ENCODE measurements at regions not wholly inside any gene's neighbourhood (a gene's known extent, or its start where the extent isn't known, plus 50 kb on each side); places are given as distances from the start of the nearest gene placed in this dataset.

DNA sequence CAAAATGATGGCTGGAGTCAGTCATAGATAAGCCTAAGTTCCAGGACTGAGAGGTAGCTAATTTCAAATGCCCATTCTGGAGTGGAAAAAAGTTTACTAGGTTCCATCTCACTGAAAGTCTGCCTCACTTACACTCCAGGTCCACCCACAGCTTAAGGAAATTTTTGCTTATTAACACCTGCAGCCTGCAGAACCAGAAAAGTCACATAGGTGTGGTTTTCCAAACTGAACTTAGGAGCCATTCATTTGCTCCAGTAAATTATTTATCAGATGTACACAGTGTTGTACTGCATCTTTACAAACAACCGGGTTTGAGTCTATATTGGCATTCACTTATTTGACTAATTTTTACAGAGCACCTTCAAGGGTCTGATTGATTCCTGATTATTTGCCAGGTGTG, 157.4 kb upstream of the ARID2 start:
- Histone ChIP-seq H3K4ac (ENCODE audit: low read depth in 1 of 2, low read length in 2 of 2) (no peak overlapping the region), H2AFZ (ENCODE audit: low read depth, low read length) (no peak overlapping the region), H3K27ac (ENCODE audit: low read length, poor library complexity, severe bottlenecking) (no peak overlapping the region), H3K4me3 (ENCODE audit: insufficient read depth in 1 of 2, low read depth in 1 of 2, low read length in 2 of 2) (no peak overlapping the region), H3K9ac (ENCODE audit: low read length) (no peak overlapping the region), H3K23ac (ENCODE audit: low read length in 2 of 2) (no peak overlapping the region), H2BK5ac (ENCODE audit: low read depth, low read length, poor library complexity, severe bottlenecking) (no peak overlapping the region), H4K91ac (ENCODE audit: low read length) (no peak overlapping the region), H2AK5ac (ENCODE audit: low read length, severe bottlenecking) (no peak overlapping the region), H3K9me3 (ENCODE audit: control insufficient read depth, low read length) (no peaks in the 10 kb centered on the region), H3K27me3 (ENCODE audit: control insufficient read depth in 1 of 2, insufficient read depth in 1 of 2, low read length in 2 of 2) (no peaks in the 10 kb centered on the region), H3K18ac (ENCODE audit: low read depth in 1 of 2, low read length in 2 of 2) (no peak overlapping the region), H2BK12ac (ENCODE audit: low read length in 2 of 2) (no peak overlapping the region), H2BK15ac (ENCODE audit: low read depth, poor library complexity, severe bottlenecking) (no peak overlapping the region), H3K14ac (ENCODE audit: low read length in 2 of 2) (no peak overlapping the region), H3K36me3 (ENCODE audit: control insufficient read depth in 1 of 2, insufficient read depth in 2 of 2, low read depth in 1 of 2, low read length in 2 of 2) (no peaks in the 10 kb centered on the region), H3K4me2 (ENCODE audit: low read length, poor library complexity, severe bottlenecking) (no peak overlapping the region), H3K4me1 (ENCODE audit: control insufficient read depth, insufficient read depth, low read depth, low read length) (no peaks in the 10 kb centered on the region), H4K8ac (ENCODE audit: low read length) (no peak overlapping the region), H2BK120ac (ENCODE audit: low read depth, low read length) (no peak overlapping the region), H3K79me1 (replicated peaks; ENCODE audit: low read length, poor library complexity, severe bottlenecking) (no peaks in the 10 kb centered on the region)
- WGBS, result no CpG with 5 or more reads among the region's 1 CpG
- DNase-seq, result no peak

DNA sequence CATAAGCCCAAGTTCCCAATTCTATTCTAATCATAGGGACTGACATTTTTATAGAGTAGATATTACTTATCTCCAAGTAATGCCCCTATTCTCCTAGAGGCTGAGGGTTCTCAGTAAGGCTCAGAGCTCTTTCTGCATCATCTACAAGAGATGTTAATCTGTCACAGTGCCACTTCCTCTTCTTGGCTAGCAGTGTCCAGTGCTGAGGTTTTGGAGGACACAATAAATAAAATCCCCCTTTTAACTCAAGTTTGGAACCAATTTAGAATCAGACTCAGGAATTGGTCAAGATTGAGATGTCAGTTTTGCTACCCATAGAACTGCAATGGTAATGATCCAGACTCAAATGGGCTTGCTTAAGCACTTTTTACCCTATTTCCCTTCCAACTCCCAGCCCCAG, 154.1 kb upstream of the ARID2 start:
- Histone ChIP-seq H3K4me1 (ENCODE audit: control insufficient read depth, insufficient read depth, low read depth, low read length) (no peaks in the 10 kb centered on the region), H3K4me3 (ENCODE audit: insufficient read depth in 1 of 2, low read depth in 1 of 2, low read length in 2 of 2) (no peak overlapping the region), H3K9me3 (ENCODE audit: control insufficient read depth, low read length) (no peaks in the 10 kb centered on the region), H2BK5ac (ENCODE audit: low read depth, low read length, poor library complexity, severe bottlenecking) (no peak overlapping the region), H2BK15ac (ENCODE audit: low read depth, poor library complexity, severe bottlenecking) (no peak overlapping the region), H3K4me2 (ENCODE audit: low read length, poor library complexity, severe bottlenecking) (no peak overlapping the region), H3K18ac (ENCODE audit: low read depth in 1 of 2, low read length in 2 of 2) (no peak overlapping the region), H2BK12ac (ENCODE audit: low read length in 2 of 2) (no peak overlapping the region), H3K23ac (ENCODE audit: low read length in 2 of 2) (no peak overlapping the region), H2AFZ (ENCODE audit: low read depth, low read length) (no peak overlapping the region), H3K9ac (ENCODE audit: low read length) (no peak overlapping the region), H2BK120ac (ENCODE audit: low read depth, low read length) (no peak overlapping the region), H3K4ac (ENCODE audit: low read depth in 1 of 2, low read length in 2 of 2) (no peak overlapping the region), H4K91ac (ENCODE audit: low read length) (no peak overlapping the region), H2AK5ac (ENCODE audit: low read length, severe bottlenecking) (no peak overlapping the region), H3K27ac (ENCODE audit: low read length, poor library complexity, severe bottlenecking) (no peak overlapping the region), H3K14ac (ENCODE audit: low read length in 2 of 2) (no peak overlapping the region), H3K36me3 (ENCODE audit: control insufficient read depth in 1 of 2, insufficient read depth in 2 of 2, low read depth in 1 of 2, low read length in 2 of 2) (no peaks in the 10 kb centered on the region), H3K27me3 (ENCODE audit: control insufficient read depth in 1 of 2, insufficient read depth in 1 of 2, low read length in 2 of 2) (no peaks in the 10 kb centered on the region), H3K79me1 (replicated peaks; ENCODE audit: low read length, poor library complexity, severe bottlenecking) (no peaks in the 10 kb centered on the region), H4K8ac (ENCODE audit: low read length) (no peak overlapping the region)
- DNase-seq, result no peak

DNA sequence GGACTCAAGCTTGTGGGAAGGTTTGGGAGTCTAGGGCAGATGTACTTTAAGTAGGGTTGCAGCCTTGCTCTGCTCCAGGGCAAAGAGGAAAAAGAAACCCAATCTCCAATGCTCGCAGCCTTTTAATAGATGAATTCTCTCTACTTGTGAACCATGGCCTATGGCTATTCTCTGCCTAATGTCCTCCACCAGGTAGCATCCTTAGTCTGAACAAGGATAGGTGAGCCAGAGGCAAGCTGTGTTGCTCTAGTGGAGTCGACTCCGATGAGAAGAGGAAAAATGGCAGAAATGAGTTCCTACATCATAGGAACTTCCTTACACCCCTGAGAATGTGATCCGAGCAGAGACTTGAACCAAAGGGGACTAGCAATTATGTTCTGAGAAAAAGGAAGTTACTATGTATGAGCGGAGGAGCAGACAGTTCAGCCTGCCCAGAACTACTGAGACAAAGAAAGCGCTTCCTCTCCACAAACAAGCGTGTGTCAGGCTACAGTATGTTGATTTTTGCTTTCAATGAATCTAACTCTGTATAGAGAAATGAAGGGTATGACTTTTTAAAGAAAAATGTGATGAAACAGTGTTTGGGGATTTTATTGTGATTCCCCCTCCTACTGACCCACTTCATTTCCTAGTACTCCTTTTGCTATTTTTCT, 153.6 kb upstream of the ARID2 start:
- no peak overlapping the region for H2AK5ac ChIP-seq (ENCODE audit: low read length, severe bottlenecking)
- H3K23ac ChIP-seq (ENCODE audit: low read length in 2 of 2), result no peak overlapping the region
- H3K36me3 ChIP-seq (ENCODE audit: control insufficient read depth in 1 of 2, insufficient read depth in 2 of 2, low read depth in 1 of 2, low read length in 2 of 2), result no peaks in the 10 kb centered on the region
- no peak overlapping the region for H3K27ac ChIP-seq (ENCODE audit: low read length, poor library complexity, severe bottlenecking)
- H3K9ac ChIP-seq (ENCODE audit: low read length), result peak overlapping the region; percentile 11
- DNase-seq, result no peak
- no peak overlapping the region for H3K14ac ChIP-seq (ENCODE audit: low read length in 2 of 2)
- no peak overlapping the region for H3K18ac ChIP-seq (ENCODE audit: low read depth in 1 of 2, low read length in 2 of 2)
- no peak overlapping the region for H3K4me2 ChIP-seq (ENCODE audit: low read length, poor library complexity, severe bottlenecking)
- no peak overlapping the region for H2BK12ac ChIP-seq (ENCODE audit: low read length in 2 of 2)
- no peaks in the 10 kb centered on the region for H3K79me1 ChIP-seq (replicated peaks; ENCODE audit: low read length, poor library complexity, severe bottlenecking)
- H4K91ac ChIP-seq (ENCODE audit: low read length), result no peak overlapping the region
- H3K4me1 ChIP-seq (ENCODE audit: control insufficient read depth, insufficient read depth, low read depth, low read length), result no peaks in the 10 kb centered on the region
- H2AFZ ChIP-seq (ENCODE audit: low read depth, low read length), result no peak overlapping the region
- no peak overlapping the region for H2BK15ac ChIP-seq (ENCODE audit: low read depth, poor library complexity, severe bottlenecking)
- H3K9me3 ChIP-seq (ENCODE audit: control insufficient read depth, low read length), result no peaks in the 10 kb centered on the region
- WGBS, result 100% methylated on average over 3 of the region's 7 CpGs
- no peak overlapping the region for H3K4ac ChIP-seq (ENCODE audit: low read depth in 1 of 2, low read length in 2 of 2)
- H2BK120ac ChIP-seq (ENCODE audit: low read depth, low read length), result no peak overlapping the region
- no peak overlapping the region for H2BK5ac ChIP-seq (ENCODE audit: low read depth, low read length, poor library complexity, severe bottlenecking)
- no peak overlapping the region for H4K8ac ChIP-seq (ENCODE audit: low read length)
- no peaks in the 10 kb centered on the region for H3K27me3 ChIP-seq (ENCODE audit: control insufficient read depth in 1 of 2, insufficient read depth in 1 of 2, low read length in 2 of 2)
- H3K4me3 ChIP-seq (ENCODE audit: insufficient read depth in 1 of 2, low read depth in 1 of 2, low read length in 2 of 2), result no peak overlapping the region

DNA sequence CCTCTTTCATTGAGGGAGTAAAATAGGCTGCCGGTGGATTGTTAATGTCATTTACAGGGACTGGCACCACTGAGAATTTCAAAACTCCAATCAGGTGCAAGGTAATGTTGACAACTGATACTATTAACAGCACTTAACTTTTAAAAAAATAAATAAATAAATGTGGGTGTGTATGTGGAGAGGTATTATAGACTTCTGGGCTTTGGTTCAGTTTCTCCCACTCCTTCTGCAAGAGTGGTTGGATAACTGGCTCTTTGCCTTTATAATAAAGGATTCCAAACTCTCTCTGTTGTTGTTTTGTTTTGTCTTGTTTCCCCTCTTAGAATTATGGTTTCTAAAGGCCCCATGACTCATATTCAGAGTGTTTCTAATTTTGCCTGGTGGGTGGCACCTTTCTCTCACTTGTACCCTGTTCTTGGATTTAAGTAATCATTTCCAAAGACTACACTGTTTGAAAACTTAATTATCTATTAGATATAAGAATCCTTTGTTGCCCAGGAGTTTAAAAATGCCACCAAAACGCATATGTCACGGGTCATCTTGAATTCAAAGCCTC, 151.6 kb upstream of the ARID2 start:
- H3K4me2 ChIP-seq (ENCODE audit: low read length, poor library complexity, severe bottlenecking), result no peak overlapping the region
- no peak overlapping the region for H3K4me3 ChIP-seq (ENCODE audit: insufficient read depth in 1 of 2, low read depth in 1 of 2, low read length in 2 of 2)
- H2BK15ac ChIP-seq (ENCODE audit: low read depth, poor library complexity, severe bottlenecking), result no peak overlapping the region
- no peak overlapping the region for H3K4ac ChIP-seq (ENCODE audit: low read depth in 1 of 2, low read length in 2 of 2)
- H2BK5ac ChIP-seq (ENCODE audit: low read depth, low read length, poor library complexity, severe bottlenecking), result no peak overlapping the region
- H3K27me3 ChIP-seq (ENCODE audit: control insufficient read depth in 1 of 2, insufficient read depth in 1 of 2, low read length in 2 of 2), result no peaks in the 10 kb centered on the region
- H2AFZ ChIP-seq (ENCODE audit: low read depth, low read length), result no peak overlapping the region
- H4K91ac ChIP-seq (ENCODE audit: low read length), result no peak overlapping the region
- H4K8ac ChIP-seq (ENCODE audit: low read length), result no peak overlapping the region
- no peak overlapping the region for H2BK12ac ChIP-seq (ENCODE audit: low read length in 2 of 2)
- WGBS, result no CpG with 5 or more reads among the region's 3 CpGs
- DNase-seq, result no peak
- no peak overlapping the region for H2BK120ac ChIP-seq (ENCODE audit: low read depth, low read length)
- H3K18ac ChIP-seq (ENCODE audit: low read depth in 1 of 2, low read length in 2 of 2), result no peak overlapping the region
- no peak overlapping the region for H3K14ac ChIP-seq (ENCODE audit: low read length in 2 of 2)
- H3K4me1 ChIP-seq (ENCODE audit: control insufficient read depth, insufficient read depth, low read depth, low read length), result no peaks in the 10 kb centered on the region
- no peak overlapping the region for H3K23ac ChIP-seq (ENCODE audit: low read length in 2 of 2)
- H3K36me3 ChIP-seq (ENCODE audit: control insufficient read depth in 1 of 2, insufficient read depth in 2 of 2, low read depth in 1 of 2, low read length in 2 of 2), result no peaks in the 10 kb centered on the region
- H3K9me3 ChIP-seq (ENCODE audit: control insufficient read depth, low read length), result no peaks in the 10 kb centered on the region
- no peak overlapping the region for H3K9ac ChIP-seq (ENCODE audit: low read length)
- no peaks in the 10 kb centered on the region for H3K79me1 ChIP-seq (replicated peaks; ENCODE audit: low read length, poor library complexity, severe bottlenecking)
- no peak overlapping the region for H2AK5ac ChIP-seq (ENCODE audit: low read length, severe bottlenecking)
- H3K27ac ChIP-seq (ENCODE audit: low read length, poor library complexity, severe bottlenecking), result no peak overlapping the region
